ENCODE measurements at regions not wholly inside any gene's neighbourhood (a gene's known extent, or its start where the extent isn't known, plus 50 kb on each side); places are given as distances from the start of the nearest gene placed in this dataset.
A peak's percentile ranks its signal among the peaks of the same experiment; 100 is the strongest.

- no peak overlapping the region for H3K4me3 ChIP-seq (ENCODE audit: low read depth, low read length)
- DNase-seq (ENCODE audit: low read depth): peak; percentile 4
- peak; percentile 50 for TF ChIP-seq CTCF (IDR thresholded peaks at IDR 0.05; ENCODE audit: insufficient read depth, low read depth, low read length)
Observed at GRCh38 chr11:127345819-127346459, 345.4 kb upstream of the KIRREL3 start.

- TF ChIP-seq CTCF (IDR thresholded peaks at IDR 0.05; ENCODE audit: insufficient read depth, low read depth, low read length): no peak
- DNase-seq (ENCODE audit: low read depth): no peak
Observed at GRCh38 chr11:127340438-127340837, 339.9 kb upstream of the KIRREL3 start.

GRCh38 chr11:127339376-127339775, 338.8 kb upstream of the KIRREL3 start:
- DNase-seq (ENCODE audit: low read depth): no peak
- TF ChIP-seq CTCF (IDR thresholded peaks at IDR 0.05; ENCODE audit: insufficient read depth, low read depth, low read length): no peak

More at GRCh38 chr11:127340438-127340837, 339.9 kb upstream of the KIRREL3 start:
- H3K4me3 ChIP-seq (ENCODE audit: low read depth, low read length): no peak overlapping the region

GRCh38 chr11:127338380-127339259, 338.1 kb upstream of the KIRREL3 start:
- TF ChIP-seq CTCF (IDR thresholded peaks at IDR 0.05; ENCODE audit: insufficient read depth, low read depth, low read length): no peak
- no peak for DNase-seq (ENCODE audit: low read depth)
- H3K4me3 ChIP-seq (ENCODE audit: low read depth, low read length): no peak overlapping the region

More at GRCh38 chr11:127339376-127339775, 338.8 kb upstream of the KIRREL3 start:
- H3K4me3 ChIP-seq (ENCODE audit: low read depth, low read length): no peak overlapping the region

- DNase-seq (ENCODE audit: low read depth): no peak
- no peak for TF ChIP-seq CTCF (IDR thresholded peaks at IDR 0.05; ENCODE audit: insufficient read depth, low read depth, low read length)
- H3K4me3 ChIP-seq (ENCODE audit: low read depth, low read length): no peak overlapping the region
Observed at GRCh38 chr11:127334466-127334865, 333.9 kb upstream of the KIRREL3 start.

GRCh38 chr11:127332896-127333295, 332.3 kb upstream of the KIRREL3 start:
- H3K4me3 ChIP-seq (ENCODE audit: low read depth, low read length): no peak overlapping the region
- no peak for TF ChIP-seq CTCF (IDR thresholded peaks at IDR 0.05; ENCODE audit: insufficient read depth, low read depth, low read length)

More at GRCh38 chr11:127332896-127333295, 332.3 kb upstream of the KIRREL3 start:
- DNase-seq (ENCODE audit: low read depth): no peak

All from fibroblast of villous mesenchyme (primary cell).